Activated CD4-positive, alpha-beta memory T cell treated with anti-CD3 and anti-CD28 coated beads for 36 hours (primary cell): ENCODE measurements at regions not wholly inside any gene's neighbourhood (a gene's known extent, or its start where the extent isn't known, plus 50 kb on each side); places are given as distances from the start of the nearest gene placed in this dataset.

Experiments
- CTCF ChIA-PET: fragments of 350-600 bp; sonication (Branson Sonifier 250); formaldehyde crosslinking; loops from one replicate; lab custom pipeline; 2021; ENCODE audit warnings: antibody characterized with exemption, inconsistent platforms; lab: Charles Lee
- POLR2A ChIA-PET: fragments of 350-600 bp; sonication (Branson Sonifier 250); formaldehyde crosslinking; loops from one replicate; lab custom pipeline; 2021; ENCODE audit warnings: antibody characterized with exemption; lab: Charles Lee
- DNase-seq: peaks from one replicate; pipeline ENCODE4 v3.0.0-alpha.2; 2020
- H3K27ac Mint-ChIP-seq: one replicate; pipeline ENCODE4 v1.8.0; 2021; ENCODE audit warnings: mixed read lengths
- H3K27me3 Mint-ChIP-seq: one replicate; pipeline ENCODE4 v1.8.0; 2021; ENCODE audit warnings: mixed read lengths
- H3K36me3 Mint-ChIP-seq: one replicate; pipeline ENCODE4 v1.8.0; 2021; ENCODE audit warnings: mixed read lengths
- H3K4me1 Mint-ChIP-seq: one replicate; pipeline ENCODE4 v1.8.0; 2021; ENCODE audit warnings: low read depth, mixed read lengths
- H3K4me3 Mint-ChIP-seq: one replicate; pipeline ENCODE4 v1.8.0; 2021; ENCODE audit warnings: mild to moderate bottlenecking, mixed read lengths
- H3K9me3 Mint-ChIP-seq: one replicate; pipeline ENCODE4 v1.8.0; 2021; ENCODE audit warnings: mixed read lengths
- intact Hi-C: fragments of 100-400 bp; cut with micrococcal nuclease; formaldehyde crosslinking; loops from one replicate; pipeline ENCODE4 v1.15.1; 2023

DNA sequence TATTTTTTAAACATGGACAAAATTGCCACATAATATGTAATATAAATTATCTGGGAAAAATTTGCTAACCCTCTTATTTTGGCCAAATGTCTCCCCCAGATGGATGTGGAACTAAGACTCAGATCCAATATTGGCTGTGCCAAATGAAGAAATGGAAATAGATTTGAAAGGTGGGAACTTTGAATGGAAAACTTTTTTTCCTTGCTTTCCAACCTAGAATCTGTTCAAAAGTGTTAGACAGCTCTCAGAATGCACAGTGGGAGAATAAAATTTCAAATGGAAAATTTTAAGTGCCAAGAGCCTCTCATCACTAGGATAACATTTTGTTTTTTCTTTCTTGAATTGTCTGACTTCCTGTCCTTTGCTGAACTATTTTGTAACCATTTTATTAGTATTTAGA lies 142.6 kb upstream of the GAS1 start:
- no peak for DNase-seq
- ChIA-PET POLR2A (no interaction called here), CTCF (no interaction called here)
- intact Hi-C loops, result no loop called here
- Mint-ChIP-seq H3K27ac (no peak overlapping the region), H3K9me3 (peaks cover 3% of the 10 kb centered on the region), H3K27me3 (no peaks in the 10 kb centered on the region), H3K4me1 (no peaks in the 10 kb centered on the region), H3K36me3 (no peaks in the 10 kb centered on the region), H3K4me3 (no peak overlapping the region)

DNA sequence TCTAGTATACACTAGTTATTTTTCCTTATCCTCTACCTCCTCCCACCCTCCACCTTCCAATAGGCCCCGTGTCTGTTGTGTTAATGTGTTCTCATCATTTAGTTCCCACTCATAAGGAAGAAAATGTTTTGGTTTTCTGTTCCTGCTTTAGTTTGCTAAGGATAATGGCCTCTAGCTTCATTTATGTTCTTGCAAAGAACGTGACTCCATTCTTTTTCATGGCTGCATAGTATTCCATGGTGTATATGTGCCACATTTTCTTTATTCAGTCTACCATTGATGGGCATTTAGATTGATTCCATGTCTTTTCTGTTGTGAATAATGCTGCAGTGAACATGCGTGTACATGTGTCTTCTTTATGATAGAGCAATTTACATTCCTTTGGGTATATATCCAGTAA lies 146.5 kb upstream of the GAS1 start:
- H3K4me1 Mint-ChIP-seq, result no peaks in the 10 kb centered on the region
- intact Hi-C loops, result no loop called here
- CTCF ChIA-PET, result no interaction called here

DNA sequence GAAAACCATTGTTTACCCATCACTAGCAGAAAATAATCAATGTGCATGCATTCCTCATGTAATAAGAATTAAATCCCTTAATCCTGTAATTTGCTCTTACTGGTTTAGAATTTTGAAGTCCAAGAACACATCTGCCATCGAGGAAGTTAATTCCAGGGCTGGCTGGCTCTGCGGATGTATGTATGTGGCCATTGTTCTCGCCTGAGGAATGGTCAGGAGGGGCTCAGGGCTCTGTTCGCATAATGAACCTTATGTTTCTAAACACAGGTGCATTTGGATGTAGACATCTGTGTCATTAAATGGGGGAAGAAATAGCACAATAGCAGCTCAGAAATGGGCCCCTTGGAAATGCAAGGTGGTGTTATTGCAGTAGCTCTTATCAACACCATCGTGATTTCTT lies 148.6 kb upstream of the GAS1 start:
- Mint-ChIP-seq H3K27me3 (peaks cover 3% of the 10 kb centered on the region), H3K27ac (no peak overlapping the region), H3K36me3 (no peaks in the 10 kb centered on the region), H3K4me3 (no peak overlapping the region), H3K4me1 (no peaks in the 10 kb centered on the region), H3K9me3 (peaks cover 3% of the 10 kb centered on the region)
- CTCF ChIA-PET, result no interaction called here
- intact Hi-C loops, result no loop called here
- DNase-seq, result no peak
- POLR2A ChIA-PET, result no interaction called here

More for the DNA sequence above, 146.5 kb upstream of the GAS1 start:
- Mint-ChIP-seq H3K36me3 (no peaks in the 10 kb centered on the region), H3K4me3 (no peak overlapping the region), H3K27ac (no peak overlapping the region), H3K9me3 (peaks cover 3% of the 10 kb centered on the region), H3K27me3 (peaks cover 3% of the 10 kb centered on the region)
- POLR2A ChIA-PET, result no interaction called here
- DNase-seq, result no peak

DNA sequence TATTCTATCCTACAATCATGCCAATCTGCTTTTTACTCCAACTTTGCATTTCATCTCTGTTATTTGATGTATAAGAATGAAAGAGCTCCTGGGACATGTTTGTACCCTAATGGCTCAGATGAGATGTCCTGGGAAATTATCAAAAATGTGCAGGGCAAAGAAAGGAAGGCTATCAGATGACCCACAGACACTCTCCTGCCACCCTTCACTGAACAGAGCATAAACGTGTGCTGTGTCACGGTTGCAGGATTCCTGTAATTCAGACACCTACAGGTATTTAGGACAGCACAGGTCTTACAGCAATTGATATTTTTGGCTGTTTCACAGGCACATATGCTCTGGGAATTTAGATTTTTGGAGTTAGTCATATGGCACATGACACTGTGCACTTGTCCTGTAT lies 149.2 kb upstream of the GAS1 start:
- no peaks in the 10 kb centered on the region for H3K36me3 Mint-ChIP-seq
- no peaks in the 10 kb centered on the region for H3K4me1 Mint-ChIP-seq
- H3K4me3 Mint-ChIP-seq, result no peak overlapping the region
- CTCF ChIA-PET, result no interaction called here
- peaks cover 3% of the 10 kb centered on the region for H3K27me3 Mint-ChIP-seq
- peaks cover 3% of the 10 kb centered on the region for H3K9me3 Mint-ChIP-seq
- H3K27ac Mint-ChIP-seq, result no peak overlapping the region
- POLR2A ChIA-PET, result no interaction called here
- DNase-seq, result no peak
- intact Hi-C loops, result no loop called here

DNA sequence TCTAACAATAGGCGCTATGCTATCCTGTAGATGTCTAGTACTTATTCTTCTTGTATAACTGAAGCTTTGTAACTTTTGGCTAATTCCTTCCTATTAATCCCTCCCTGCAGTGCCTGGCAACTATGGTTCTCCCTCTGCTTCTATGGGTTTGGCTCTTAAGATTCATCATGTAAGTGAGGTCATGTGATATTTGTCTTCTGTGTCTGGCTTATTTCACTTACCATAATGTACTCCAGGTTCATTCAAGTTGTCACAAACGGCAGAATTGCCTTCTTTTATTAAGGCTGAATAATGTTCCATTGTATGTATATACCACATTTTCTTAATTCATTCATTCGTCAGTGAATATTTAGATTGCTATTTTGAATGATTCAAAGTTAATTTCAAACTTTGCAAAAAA lies 149.9 kb upstream of the GAS1 start:
- Mint-ChIP-seq H3K27me3 (peaks cover 3% of the 10 kb centered on the region), H3K36me3 (no peaks in the 10 kb centered on the region), H3K27ac (no peak overlapping the region), H3K9me3 (peaks cover 3% of the 10 kb centered on the region), H3K4me1 (no peaks in the 10 kb centered on the region), H3K4me3 (no peak overlapping the region)
- ChIA-PET CTCF (no interaction called here), POLR2A (no interaction called here)
- no peak for DNase-seq
- intact Hi-C loops, result no loop called here

DNA sequence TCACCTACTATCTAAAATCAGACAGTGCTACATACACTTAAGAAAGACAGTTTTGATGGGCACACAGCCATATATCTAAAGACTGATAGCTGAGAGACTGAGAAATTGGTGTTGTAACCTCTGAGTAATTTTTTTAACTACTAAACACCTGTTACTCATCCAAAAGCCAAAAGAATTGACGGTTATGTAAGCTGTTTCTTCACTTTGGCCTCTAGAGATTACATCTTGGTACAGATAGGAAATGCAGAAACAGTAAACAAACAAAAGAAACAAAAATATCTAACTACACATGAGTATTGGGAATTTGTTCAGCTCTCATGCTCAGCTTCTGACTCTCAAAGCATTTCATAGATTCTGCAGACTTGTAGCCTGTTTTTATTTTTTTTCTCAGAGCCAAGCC lies 152.1 kb upstream of the GAS1 start:
- Mint-ChIP-seq H3K4me1 (no peaks in the 10 kb centered on the region), H3K9me3 (no peaks in the 10 kb centered on the region), H3K36me3 (no peaks in the 10 kb centered on the region), H3K4me3 (no peak overlapping the region), H3K27ac (no peak overlapping the region), H3K27me3 (peaks cover 6% of the 10 kb centered on the region)
- CTCF ChIA-PET, result no interaction called here
- intact Hi-C loops, result no loop called here
- no peak for DNase-seq
- POLR2A ChIA-PET, result no interaction called here

DNA sequence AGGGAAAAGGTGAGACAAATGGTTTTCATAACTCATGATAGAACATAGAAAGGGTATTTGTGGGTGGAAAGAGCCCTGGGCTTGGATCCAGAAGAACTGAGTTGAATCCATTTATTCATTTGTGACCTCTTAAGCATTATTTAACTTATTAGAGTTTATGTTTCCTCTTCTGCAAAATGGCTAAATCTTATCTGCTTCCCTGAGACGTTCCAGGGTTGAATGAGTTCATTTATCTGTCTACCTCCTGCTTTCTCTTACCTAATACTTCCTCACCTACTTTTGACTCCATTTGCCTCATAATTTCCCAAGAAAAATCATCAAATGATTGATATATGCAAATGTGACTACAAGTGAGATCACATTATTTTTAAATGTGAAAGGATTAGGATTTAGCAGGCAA lies 152.7 kb upstream of the GAS1 start:
- ChIA-PET POLR2A (no interaction called here), CTCF (no interaction called here)
- Mint-ChIP-seq H3K4me1 (no peaks in the 10 kb centered on the region), H3K27me3 (peaks cover 7% of the 10 kb centered on the region), H3K9me3 (no peaks in the 10 kb centered on the region), H3K27ac (no peak overlapping the region), H3K4me3 (no peak overlapping the region), H3K36me3 (no peaks in the 10 kb centered on the region)
- no peak for DNase-seq
- intact Hi-C loops, result no loop called here

DNA sequence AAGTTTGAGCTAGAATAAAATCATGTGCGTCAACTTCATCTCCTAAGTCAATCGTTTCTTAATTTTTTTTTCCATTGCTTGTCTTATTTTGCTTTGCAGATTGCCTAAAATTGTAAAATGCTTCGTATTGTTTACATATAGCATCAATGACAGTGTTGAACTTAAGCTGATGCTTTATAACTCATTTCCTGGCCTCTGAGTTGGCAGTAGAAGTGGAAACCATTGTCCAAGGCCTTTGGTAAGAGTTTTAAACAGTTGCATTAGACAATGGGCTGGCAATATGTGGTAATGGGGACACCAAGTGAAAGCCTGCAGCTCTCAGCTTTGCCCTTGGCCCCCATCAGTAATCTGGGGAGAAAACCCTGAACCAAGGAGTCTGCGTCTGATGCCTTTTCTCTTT lies 154.8 kb upstream of the GAS1 start:
- ChIA-PET POLR2A (no interaction called here), CTCF (no interaction called here)
- no peak overlapping the region for H3K4me3 Mint-ChIP-seq
- H3K9me3 Mint-ChIP-seq, result no peaks in the 10 kb centered on the region
- H3K27ac Mint-ChIP-seq, result no peak overlapping the region
- no peaks in the 10 kb centered on the region for H3K36me3 Mint-ChIP-seq
- H3K4me1 Mint-ChIP-seq, result no peaks in the 10 kb centered on the region
- H3K27me3 Mint-ChIP-seq, result peaks cover 11% of the 10 kb centered on the region
- no peak for DNase-seq
- intact Hi-C loops, result no loop called here

DNA sequence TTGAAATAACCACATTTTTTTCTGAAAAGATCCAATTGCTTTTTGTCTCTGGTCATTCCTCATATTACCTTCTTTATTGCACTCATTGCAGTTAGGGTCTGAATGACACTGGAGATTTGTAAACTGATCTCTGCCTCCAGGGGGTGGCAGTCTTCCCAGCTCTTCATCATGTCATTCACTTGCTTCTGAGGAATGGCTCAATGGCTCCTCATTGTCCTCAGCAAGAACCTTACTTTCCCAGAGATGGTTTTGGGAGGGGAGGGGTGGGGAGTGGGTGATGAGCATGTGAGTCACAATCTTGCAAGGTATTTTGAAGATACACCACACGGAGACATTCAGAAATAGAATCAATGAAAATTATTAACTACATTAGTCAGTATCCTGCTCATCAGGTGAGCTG lies 159.8 kb upstream of the GAS1 start:
- no peaks in the 10 kb centered on the region for H3K9me3 Mint-ChIP-seq
- intact Hi-C loops, result no loop called here
- CTCF ChIA-PET, result no interaction called here

DNA sequence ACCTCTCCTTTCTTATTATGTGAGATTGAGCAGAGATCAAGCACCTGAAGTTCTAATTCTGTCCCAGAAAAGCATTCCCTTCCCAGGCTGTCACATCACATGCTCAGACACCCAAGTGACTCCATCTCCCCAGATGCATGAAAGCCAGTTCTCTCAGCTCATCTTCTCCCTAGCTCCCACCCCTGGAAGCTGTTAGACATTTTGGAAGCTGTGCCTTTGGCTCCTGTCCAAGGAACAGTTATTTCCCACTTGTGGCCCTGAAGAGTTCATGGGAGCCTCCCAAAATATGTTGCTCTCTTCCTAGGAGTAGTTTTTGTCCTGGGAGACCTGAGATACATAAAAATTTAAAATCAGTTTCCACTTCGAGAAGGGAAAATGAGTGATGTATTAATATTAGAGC lies 161.4 kb upstream of the GAS1 start:
- POLR2A ChIA-PET, result no interaction called here
- Mint-ChIP-seq H3K9me3 (no peaks in the 10 kb centered on the region), H3K36me3 (no peaks in the 10 kb centered on the region), H3K4me1 (no peaks in the 10 kb centered on the region), H3K27ac (no peak overlapping the region), H3K27me3 (peaks cover 11% of the 10 kb centered on the region), H3K4me3 (no peak overlapping the region)
- CTCF ChIA-PET, result no interaction called here
- intact Hi-C loops, result no loop called here
- no peak for DNase-seq

More for the DNA sequence above, 159.8 kb upstream of the GAS1 start:
- no peak for DNase-seq
- no peak overlapping the region for H3K4me3 Mint-ChIP-seq
- H3K4me1 Mint-ChIP-seq, result no peaks in the 10 kb centered on the region
- H3K27me3 Mint-ChIP-seq, result peaks cover 10% of the 10 kb centered on the region
- no peak overlapping the region for H3K27ac Mint-ChIP-seq
- POLR2A ChIA-PET, result no interaction called here
- H3K36me3 Mint-ChIP-seq, result no peaks in the 10 kb centered on the region

DNA sequence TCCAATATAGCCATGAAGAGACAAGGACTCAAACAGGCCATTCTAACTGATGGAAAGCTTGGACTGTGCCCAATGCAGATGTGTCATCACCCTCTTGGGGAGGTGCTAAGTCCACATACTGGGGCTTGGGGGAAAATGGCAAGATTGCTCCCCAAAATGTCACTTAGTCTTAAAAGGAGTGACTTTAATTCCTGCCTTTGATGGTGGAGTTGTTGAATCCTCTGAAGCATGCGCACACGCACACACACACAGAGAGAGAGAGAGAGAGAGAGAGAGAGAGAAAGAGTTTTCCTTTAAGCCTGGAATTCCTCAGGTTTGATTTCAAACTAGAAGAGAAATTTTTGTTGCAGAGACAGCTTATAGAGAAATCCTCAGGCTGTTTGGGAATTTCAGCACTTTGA lies 161.9 kb upstream of the GAS1 start:
- Mint-ChIP-seq H3K4me3 (no peak overlapping the region), H3K9me3 (no peaks in the 10 kb centered on the region), H3K4me1 (no peaks in the 10 kb centered on the region), H3K36me3 (no peaks in the 10 kb centered on the region), H3K27me3 (peaks cover 11% of the 10 kb centered on the region), H3K27ac (no peak overlapping the region)
- no peak for DNase-seq
- POLR2A ChIA-PET, result no interaction called here
- intact Hi-C loops, result no loop called here
- CTCF ChIA-PET, result no interaction called here

DNA sequence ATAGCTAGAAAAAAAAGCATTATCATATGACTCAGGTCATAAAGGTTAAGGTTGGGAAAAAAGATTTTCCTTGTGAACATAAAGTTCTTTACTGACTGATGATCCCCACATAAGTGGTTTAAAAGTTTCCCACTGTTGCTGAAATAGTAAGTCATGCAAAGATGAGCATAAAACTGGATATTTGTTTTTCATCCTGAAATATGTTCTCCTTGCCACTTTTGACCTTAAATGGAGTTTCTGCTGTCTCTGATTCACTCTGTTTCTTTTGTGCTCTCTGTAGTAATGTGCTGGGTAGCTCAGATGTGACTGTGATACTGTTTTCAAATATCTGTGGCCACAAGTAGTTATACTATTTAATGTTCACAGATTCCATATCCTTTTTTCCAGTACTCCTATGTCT lies 162.5 kb upstream of the GAS1 start:
- H3K4me3 Mint-ChIP-seq, result no peak overlapping the region
- H3K4me1 Mint-ChIP-seq, result no peaks in the 10 kb centered on the region
- no peaks in the 10 kb centered on the region for H3K9me3 Mint-ChIP-seq
- POLR2A ChIA-PET, result no interaction called here
- H3K27ac Mint-ChIP-seq, result no peak overlapping the region
- no peaks in the 10 kb centered on the region for H3K36me3 Mint-ChIP-seq
- CTCF ChIA-PET, result no interaction called here
- intact Hi-C loops, result no loop called here
- H3K27me3 Mint-ChIP-seq, result peaks cover 11% of the 10 kb centered on the region
- no peak for DNase-seq

DNA sequence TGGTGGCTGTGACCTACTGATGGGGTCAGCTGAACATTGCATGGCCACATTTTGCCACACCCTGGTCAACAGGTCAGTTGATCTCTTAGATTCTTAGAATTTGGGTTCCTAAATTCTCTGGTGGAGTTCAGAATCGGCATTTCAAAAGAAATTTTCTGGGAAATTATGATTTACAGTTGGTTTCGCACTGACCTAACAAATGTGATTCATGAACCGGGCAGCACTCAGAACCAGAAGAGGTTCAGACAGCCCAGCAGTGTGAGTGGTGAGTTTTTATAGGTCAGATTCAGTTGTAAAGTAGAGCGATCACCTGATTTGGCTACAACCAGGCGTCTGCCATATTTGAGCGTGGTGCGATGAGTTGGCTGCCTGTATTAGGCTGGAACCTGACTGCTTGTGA lies 163.7 kb upstream of the GAS1 start:
- no peak overlapping the region for H3K4me3 Mint-ChIP-seq
- no peaks in the 10 kb centered on the region for H3K4me1 Mint-ChIP-seq
- H3K36me3 Mint-ChIP-seq, result no peaks in the 10 kb centered on the region
- POLR2A ChIA-PET, result no interaction called here
- CTCF ChIA-PET, result no interaction called here
- intact Hi-C loops, result no loop called here
- H3K27ac Mint-ChIP-seq, result no peak overlapping the region
- no peak for DNase-seq
- H3K9me3 Mint-ChIP-seq, result no peaks in the 10 kb centered on the region
- peaks cover 6% of the 10 kb centered on the region for H3K27me3 Mint-ChIP-seq

DNA sequence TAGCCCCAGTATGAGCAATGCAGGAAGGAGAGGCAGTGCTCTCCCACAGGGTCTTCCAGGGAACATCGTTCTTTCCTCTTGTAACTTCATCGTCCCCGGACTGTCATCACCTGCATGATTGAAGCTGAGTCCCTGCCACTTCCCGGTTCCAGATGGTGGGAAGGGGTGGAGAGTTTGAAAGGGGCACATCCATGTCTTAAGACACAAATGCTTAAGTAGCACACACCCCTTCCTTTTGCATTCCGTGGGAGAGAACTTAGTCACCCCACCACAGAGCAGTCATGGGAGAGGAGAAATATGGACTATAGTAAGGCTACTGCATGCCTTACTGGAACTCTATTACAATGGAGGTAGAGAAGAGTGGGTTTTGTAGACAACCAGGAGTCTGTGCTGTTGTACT lies 165.3 kb upstream of the GAS1 start:
- H3K27ac Mint-ChIP-seq, result no peak overlapping the region
- no peaks in the 10 kb centered on the region for H3K36me3 Mint-ChIP-seq
- intact Hi-C loops, result no loop called here
- DNase-seq, result no peak
- no peaks in the 10 kb centered on the region for H3K9me3 Mint-ChIP-seq
- H3K4me3 Mint-ChIP-seq, result no peak overlapping the region
- ChIA-PET POLR2A (no interaction called here), CTCF (interaction anchor here (0.5 kb wide), 1 partner anchor 475 kb away, joined by 4 read pairs; no protein-coding TSS in a partner anchor)
- H3K27me3 Mint-ChIP-seq, result peaks cover 6% of the 10 kb centered on the region
- no peaks in the 10 kb centered on the region for H3K4me1 Mint-ChIP-seq
